OCI-LY1 (cell line): ENCODE measurements at regions not wholly inside any gene's neighbourhood (a gene's known extent, or its start where the extent isn't known, plus 50 kb on each side); places are given as distances from the start of the nearest gene placed in this dataset.

Experiments
- H2AFZ ChIP-seq: fragments of 200-600 bp; sonication (generic), shearing (Covaris generic); 2 replicates; pipeline ENCODE4 v1.6.0; 2014; ENCODE audit warnings: antibody characterized with exemption, mild to moderate bottlenecking, low read length
- H3F3A ChIP-seq: fragments of 200-600 bp; sonication (generic), shearing (Covaris generic); 2 replicates; pipeline ENCODE4 v1.6.0; 2014; ENCODE audit warnings: mild to moderate bottlenecking, antibody characterized with exemption, low read length, moderate library complexity; ENCODE audit not compliant: insufficient read depth
- H3K27ac ChIP-seq: fragments of 200-600 bp; sonication (generic); 2 replicates; pipeline ENCODE4 v1.5.1; 2014; ENCODE audit warnings: low read length, mixed run types, mild to moderate bottlenecking, low read depth; ENCODE audit not compliant: poor library complexity, severe bottlenecking
- H3K27me3 ChIP-seq: fragments of 200-600 bp; sonication (generic); 2 replicates; pipeline ENCODE4 v1.6.0; 2014; ENCODE audit warnings: antibody characterized with exemption, mild to moderate bottlenecking, low read length, moderate library complexity; ENCODE audit not compliant: insufficient read depth
- H3K36me3 ChIP-seq: fragments of 200-600 bp; sonication (generic); 2 replicates; pipeline ENCODE4 v1.6.1; 2014; ENCODE audit warnings: mild to moderate bottlenecking, antibody characterized with exemption, low read length, moderate library complexity, mixed read lengths; ENCODE audit not compliant: insufficient read depth
- H3K4me1 ChIP-seq: fragments of 200-600 bp; sonication (generic); 2 replicates; pipeline ENCODE4 v1.5.1; 2014; ENCODE audit warnings: mild to moderate bottlenecking, low read length, moderate library complexity; ENCODE audit not compliant: insufficient read depth, severe bottlenecking
- H3K4me2 ChIP-seq: fragments of 200-600 bp; sonication (generic), shearing (Covaris generic); 2 replicates; pipeline ENCODE4 v1.6.1; 2014; ENCODE audit warnings: low read length
- H3K4me3 ChIP-seq: fragments of 200-600 bp; sonication (generic); 2 replicates; pipeline ENCODE4 v1.5.1; 2014; ENCODE audit warnings: low read length, low read depth, mild to moderate bottlenecking, mixed read lengths; ENCODE audit not compliant: poor library complexity, severe bottlenecking
- H3K79me2 ChIP-seq: fragments of 200-600 bp; shearing (Covaris generic); 2 replicates; pipeline ENCODE4 v1.6.1; 2016; ENCODE audit warnings: mixed run types, low read length, mixed read lengths; ENCODE audit not compliant: insufficient read depth
- H3K9ac ChIP-seq: fragments of 200-600 bp; sonication (generic), shearing (Covaris generic); 2 replicates; pipeline ENCODE4 v1.6.1; 2014; ENCODE audit warnings: mild to moderate bottlenecking, low read length, mixed read lengths
- H3K9me2 ChIP-seq: fragments of 200-600 bp; sonication (generic), shearing (Covaris generic); 2 replicates; pipeline ENCODE4 v1.6.1; 2014; ENCODE audit warnings: low read depth, mild to moderate bottlenecking, low read length, mixed read lengths
- H3K9me3 ChIP-seq: fragments of 200-600 bp; shearing (Covaris generic); 2 replicates; pipeline ENCODE4 v1.6.1; 2014; ENCODE audit warnings: low read length, mixed read lengths
- H4K20me1 ChIP-seq: fragments of 200-600 bp; sonication (generic), shearing (Covaris generic); 2 replicates; pipeline ENCODE4 v1.6.0; 2016; ENCODE audit warnings: mild to moderate bottlenecking, low read length; ENCODE audit not compliant: insufficient read depth
- CTCF ChIP-seq: fragments of 200-600 bp; sonication (generic), shearing (Covaris generic); IDR thresholded peaks from 2 replicates; pipeline ENCODE4 v1.5.1; 2017; ENCODE audit warnings: mild to moderate bottlenecking, antibody characterized with exemption, low read length, moderate library complexity, mixed read lengths
- EZH2 ChIP-seq: fragments of 200-600 bp; sonication (generic), shearing (Covaris generic); IDR thresholded peaks from 2 replicates; pipeline ENCODE4 v1.8.0; 2017; ENCODE audit warnings: borderline replicate concordance, mixed run types, mild to moderate bottlenecking, antibody characterized with exemption, low read length, moderate library complexity, mixed read lengths

GRCh38 chrX:40283981-40284380 lies 186.2 kb upstream of the BCOR start:
- no peaks in the 10 kb centered on the region for H3F3A ChIP-seq
- no peaks in the 10 kb centered on the region for H3K27me3 ChIP-seq
- no peak overlapping the region for H2AFZ ChIP-seq
- H3K4me1 ChIP-seq: no peaks in the 10 kb centered on the region
- TF ChIP-seq EZH2 (no peak), CTCF (no peak)
- no peaks in the 10 kb centered on the region for H3K9me3 ChIP-seq
- H3K79me2 ChIP-seq: no peaks in the 10 kb centered on the region
- no peaks in the 10 kb centered on the region for H3K36me3 ChIP-seq
- no peaks in the 10 kb centered on the region for H4K20me1 ChIP-seq
- no peaks in the 10 kb centered on the region for H3K9me2 ChIP-seq
- no peak overlapping the region for H3K27ac ChIP-seq
- no peak overlapping the region for H3K4me3 ChIP-seq
- H3K9ac ChIP-seq: no peak overlapping the region
- H3K4me2 ChIP-seq: no peak overlapping the region

GRCh38 chrX:40282946-40283660 lies 185.3 kb upstream of the BCOR start:
- no peaks in the 10 kb centered on the region for H3K4me1 ChIP-seq
- no peaks in the 10 kb centered on the region for H3K9me3 ChIP-seq
- H2AFZ ChIP-seq: no peak overlapping the region
- no peaks in the 10 kb centered on the region for H3K9me2 ChIP-seq
- H3K4me3 ChIP-seq: no peak overlapping the region
- no peak overlapping the region for H3K9ac ChIP-seq
- no peak for TF ChIP-seq CTCF
- TF ChIP-seq EZH2: no peak
- H3F3A ChIP-seq: no peaks in the 10 kb centered on the region
- H3K36me3 ChIP-seq: no peaks in the 10 kb centered on the region
- no peaks in the 10 kb centered on the region for H3K27me3 ChIP-seq
- H3K27ac ChIP-seq: no peak overlapping the region
- no peaks in the 10 kb centered on the region for H3K79me2 ChIP-seq
- H4K20me1 ChIP-seq: no peaks in the 10 kb centered on the region
- H3K4me2 ChIP-seq: no peak overlapping the region

GRCh38 chrX:40282348-40282747 lies 184.6 kb upstream of the BCOR start:
- Histone ChIP-seq H3K9ac (no peak overlapping the region), H3K27me3 (no peaks in the 10 kb centered on the region), H3K9me2 (no peaks in the 10 kb centered on the region), H3K9me3 (no peaks in the 10 kb centered on the region), H3F3A (no peaks in the 10 kb centered on the region), H3K27ac (no peak overlapping the region), H4K20me1 (no peaks in the 10 kb centered on the region), H2AFZ (no peak overlapping the region), H3K4me2 (no peak overlapping the region), H3K79me2 (no peaks in the 10 kb centered on the region), H3K36me3 (no peaks in the 10 kb centered on the region), H3K4me3 (no peak overlapping the region), H3K4me1 (no peaks in the 10 kb centered on the region)
- no peak for TF ChIP-seq EZH2
- no peak for TF ChIP-seq CTCF
